H7 (cell line): ENCODE measurements at regions not wholly inside any gene's neighbourhood (a gene's known extent, or its start where the extent isn't known, plus 50 kb on each side); places are given as distances from the start of the nearest gene placed in this dataset.

Experiments
- DNase-seq: peaks from one replicate; pipeline ENCODE4 v3.0.0; 2012
- H3K27me3 ChIP-seq: 2 replicates; pipeline ENCODE4 v1.6.0; 2011; ENCODE audit warnings: mild to moderate bottlenecking, low read length; ENCODE audit not compliant: control insufficient read depth, insufficient read depth
- H3K36me3 ChIP-seq: replicated peaks from 2 replicates; pipeline ENCODE4 v1.5.1; 2011; ENCODE audit warnings: low read length; ENCODE audit not compliant: control insufficient read depth, insufficient read depth
- H3K4me3 ChIP-seq: 2 replicates; pipeline ENCODE4 v1.5.1; 2011; ENCODE audit warnings: low read depth, mild to moderate bottlenecking, control low read depth, low read length, moderate library complexity; ENCODE audit not compliant: insufficient read depth

GRCh38 chr7:42319631-42320030 lies 82.6 kb upstream of the GLI3 start:
- no peak overlapping the region for H3K4me3 ChIP-seq
- no peak for DNase-seq
- H3K27me3 ChIP-seq = no peaks in the 10 kb centered on the region
- H3K36me3 ChIP-seq = no peaks in the 10 kb centered on the region

- no peak for DNase-seq
- no peaks in the 10 kb centered on the region for H3K36me3 ChIP-seq
- no peak overlapping the region for H3K4me3 ChIP-seq
- no peaks in the 10 kb centered on the region for H3K27me3 ChIP-seq
Observed at GRCh38 chr7:42315631-42316030, 78.6 kb upstream of the GLI3 start.

GRCh38 chr7:42315103-42315502 lies 78.1 kb upstream of the GLI3 start:
- DNase-seq = no peak
- Histone ChIP-seq H3K27me3 (no peaks in the 10 kb centered on the region), H3K4me3 (no peak overlapping the region), H3K36me3 (no peaks in the 10 kb centered on the region)

- Histone ChIP-seq H3K27me3 (no peaks in the 10 kb centered on the region), H3K4me3 (no peak overlapping the region)
- no peak for DNase-seq
Observed at GRCh38 chr7:42314696-42315095, 77.7 kb upstream of the GLI3 start.

GRCh38 chr7:42311195-42311594 lies 74.2 kb upstream of the GLI3 start:
- DNase-seq = no peak
- H3K27me3 ChIP-seq = no peaks in the 10 kb centered on the region

More at GRCh38 chr7:42314696-42315095, 77.7 kb upstream of the GLI3 start:
- H3K36me3 ChIP-seq = no peaks in the 10 kb centered on the region

GRCh38 chr7:42292991-42293521 lies 56.0 kb upstream of the GLI3 start:
- DNase-seq = no peak
- Histone ChIP-seq H3K36me3 (no peaks in the 10 kb centered on the region), H3K27me3 (no peaks in the 10 kb centered on the region), H3K4me3 (no peak overlapping the region)

More at GRCh38 chr7:42311195-42311594, 74.2 kb upstream of the GLI3 start:
- H3K4me3 ChIP-seq = no peak overlapping the region
- H3K36me3 ChIP-seq = no peaks in the 10 kb centered on the region

GRCh38 chr7:42289473-42289872 lies 52.5 kb upstream of the GLI3 start:
- no peaks in the 10 kb centered on the region for H3K27me3 ChIP-seq
- H3K36me3 ChIP-seq = no peaks in the 10 kb centered on the region
- no peak for DNase-seq
- no peak overlapping the region for H3K4me3 ChIP-seq
